Epithelial cell of proximal tubule (primary cell): ENCODE measurements at regions not wholly inside any gene's neighbourhood (a gene's known extent, or its start where the extent isn't known, plus 50 kb on each side); places are given as distances from the start of the nearest gene placed in this dataset.
"Not testable (repeated sequence)": the region's sequence is repeated elsewhere in the genome, so short reads cannot be mapped to it uniquely, and the experiment has no call there.

Experiments
- DNase-seq: peaks from one replicate; pipeline ENCODE4 v3.0.0-alpha.2; 2011; ENCODE audit warnings: low read depth
- H3K4me3 ChIP-seq: 2 replicates; pipeline ENCODE4 v1.5.1; 2011; ENCODE audit warnings: low read depth, mild to moderate bottlenecking, low read length
- TF ChIP-seq, protein P1 (sequence below): conservative IDR thresholded peaks from 2 replicates; pipeline ENCODE4 v1.5.1; 2012; ENCODE audit warnings: low read depth, mild to moderate bottlenecking, low read length

DNA sequence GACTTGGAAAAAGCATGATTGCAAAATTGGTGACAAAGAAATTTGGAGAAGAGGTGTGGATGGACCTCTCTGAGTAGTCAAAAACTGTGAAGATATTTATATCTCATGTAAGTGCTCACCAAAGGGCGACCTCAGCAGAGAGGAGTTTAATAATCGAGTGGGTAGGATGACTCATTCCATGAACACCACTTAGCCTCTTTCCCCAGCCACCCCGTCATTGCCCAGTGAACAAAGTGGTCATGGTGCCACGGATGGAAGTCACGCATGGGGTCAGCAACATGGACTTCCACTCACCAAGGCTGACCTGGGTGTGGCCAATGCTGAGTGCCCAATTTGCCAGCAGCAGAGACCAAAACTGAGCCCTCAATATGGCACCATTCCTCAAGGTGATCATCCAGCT lies 997.4 kb upstream of the GYPC start:
- DNase-seq: no peak
- H3K4me3 ChIP-seq: no peak overlapping the region
- TF ChIP-seq, protein P1, sequence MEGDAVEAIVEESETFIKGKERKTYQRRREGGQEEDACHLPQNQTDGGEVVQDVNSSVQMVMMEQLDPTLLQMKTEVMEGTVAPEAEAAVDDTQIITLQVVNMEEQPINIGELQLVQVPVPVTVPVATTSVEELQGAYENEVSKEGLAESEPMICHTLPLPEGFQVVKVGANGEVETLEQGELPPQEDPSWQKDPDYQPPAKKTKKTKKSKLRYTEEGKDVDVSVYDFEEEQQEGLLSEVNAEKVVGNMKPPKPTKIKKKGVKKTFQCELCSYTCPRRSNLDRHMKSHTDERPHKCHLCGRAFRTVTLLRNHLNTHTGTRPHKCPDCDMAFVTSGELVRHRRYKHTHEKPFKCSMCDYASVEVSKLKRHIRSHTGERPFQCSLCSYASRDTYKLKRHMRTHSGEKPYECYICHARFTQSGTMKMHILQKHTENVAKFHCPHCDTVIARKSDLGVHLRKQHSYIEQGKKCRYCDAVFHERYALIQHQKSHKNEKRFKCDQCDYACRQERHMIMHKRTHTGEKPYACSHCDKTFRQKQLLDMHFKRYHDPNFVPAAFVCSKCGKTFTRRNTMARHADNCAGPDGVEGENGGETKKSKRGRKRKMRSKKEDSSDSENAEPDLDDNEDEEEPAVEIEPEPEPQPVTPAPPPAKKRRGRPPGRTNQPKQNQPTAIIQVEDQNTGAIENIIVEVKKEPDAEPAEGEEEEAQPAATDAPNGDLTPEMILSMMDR: no peak

DNA sequence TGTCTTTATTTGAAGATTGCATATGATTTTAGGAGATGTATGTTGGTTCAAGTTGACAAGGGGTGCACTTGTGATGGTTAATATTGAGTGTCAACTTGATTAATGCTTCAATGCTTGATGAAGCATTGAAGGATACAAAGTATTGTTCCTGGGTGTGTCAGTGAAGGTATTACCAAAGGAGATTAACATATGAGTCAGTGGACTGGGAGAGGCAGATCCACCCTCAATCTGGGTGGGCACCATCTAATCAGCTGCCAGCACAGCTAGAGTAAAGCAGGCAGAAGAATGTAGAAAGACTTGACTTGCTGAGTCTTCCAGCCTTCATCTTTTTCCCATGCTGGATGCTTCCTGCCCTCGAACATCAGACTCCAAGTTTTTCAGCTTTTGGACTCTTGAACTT lies 995.6 kb upstream of the GYPC start:
- not testable (repeated sequence) for H3K4me3 ChIP-seq

DNA sequence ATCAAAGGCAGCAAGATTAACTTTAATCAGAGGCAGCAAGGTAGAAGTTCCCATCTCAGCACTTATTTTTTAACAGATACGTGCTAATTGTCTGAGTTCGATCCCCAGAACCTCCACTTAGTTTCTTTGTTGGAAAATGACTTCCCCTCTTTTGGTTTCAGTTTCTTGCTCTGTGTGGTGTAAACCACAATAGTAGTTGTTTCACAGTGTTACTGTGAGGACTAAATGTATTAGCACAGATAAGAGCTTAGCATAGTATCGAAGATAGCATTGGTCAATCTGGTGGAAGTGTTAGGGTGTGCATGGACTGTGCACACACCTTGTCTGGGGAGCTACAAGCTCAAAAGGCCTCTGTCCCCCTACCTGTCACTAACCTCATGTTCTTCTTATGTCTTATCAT lies 988.3 kb upstream of the GYPC start:
- TF ChIP-seq, protein P1: no peak
- H3K4me3 ChIP-seq: no peak overlapping the region
- no peak for DNase-seq

More for the DNA sequence above, 995.6 kb upstream of the GYPC start:
- DNase-seq: not testable (repeated sequence)

DNA sequence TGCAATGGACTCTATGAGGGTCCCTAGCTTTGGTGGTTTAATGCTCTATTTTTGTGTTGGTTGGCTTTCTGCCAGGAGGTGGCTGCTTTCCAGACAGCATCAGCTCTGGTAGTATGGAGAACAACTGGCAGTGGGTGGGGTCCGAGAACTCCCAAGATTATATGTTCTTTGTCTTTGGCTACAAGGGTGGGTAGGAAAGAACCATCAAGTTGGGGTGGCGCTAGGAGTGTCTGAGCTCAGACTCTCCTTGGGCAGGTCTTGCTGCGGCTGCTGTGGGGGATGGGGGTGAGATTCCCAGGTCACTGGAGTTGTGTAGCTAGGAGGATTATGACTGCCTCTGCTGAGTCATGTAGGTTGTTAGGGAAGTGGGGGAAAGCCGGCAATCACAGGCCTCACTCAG lies 976.1 kb upstream of the GYPC start:
- DNase-seq: no peak
- TF ChIP-seq, protein P1: no peak
- no peak overlapping the region for H3K4me3 ChIP-seq

DNA sequence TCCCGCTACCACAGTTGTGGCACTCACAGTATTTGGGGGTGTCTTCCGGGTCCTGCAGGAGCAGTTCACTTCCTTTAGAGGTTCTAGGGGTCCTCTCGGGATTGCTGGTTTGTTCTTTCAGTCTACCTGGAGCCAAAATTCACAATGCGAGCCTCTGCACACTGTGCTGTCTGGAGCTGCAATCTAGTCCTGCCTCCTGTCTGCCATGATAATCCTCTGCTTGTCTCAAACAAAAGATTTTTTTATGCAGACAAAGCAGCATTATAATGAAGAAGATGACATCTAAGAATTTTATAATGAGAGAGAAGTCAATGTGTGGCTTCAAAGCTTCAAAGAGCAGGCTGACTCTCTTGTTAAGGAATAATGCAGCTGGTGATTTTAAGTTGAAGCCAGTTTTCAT lies 975.1 kb upstream of the GYPC start:
- H3K4me3 ChIP-seq: no peak overlapping the region
- DNase-seq: no peak
- TF ChIP-seq, protein P1: no peak

DNA sequence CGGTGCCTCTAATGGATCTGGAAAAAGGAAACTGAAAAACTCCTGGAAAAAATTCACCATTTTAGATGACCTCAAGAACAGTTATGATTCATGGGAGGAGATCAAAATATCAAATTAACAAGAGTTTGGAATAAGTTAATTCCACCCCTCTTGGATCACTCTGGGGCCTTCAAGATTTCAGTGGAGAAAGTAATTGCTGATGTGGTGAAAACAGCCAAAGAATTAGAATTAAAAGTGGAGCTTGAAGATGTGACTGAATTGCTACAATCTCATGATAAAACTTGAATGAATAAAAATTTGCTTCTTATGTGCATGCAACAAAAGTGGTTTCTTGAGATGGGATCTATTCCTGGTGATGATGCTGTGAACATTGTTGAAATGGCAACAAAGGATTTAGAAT lies 974.4 kb upstream of the GYPC start:
- no peak overlapping the region for H3K4me3 ChIP-seq
- DNase-seq: no peak
- TF ChIP-seq, protein P1: no peak

DNA sequence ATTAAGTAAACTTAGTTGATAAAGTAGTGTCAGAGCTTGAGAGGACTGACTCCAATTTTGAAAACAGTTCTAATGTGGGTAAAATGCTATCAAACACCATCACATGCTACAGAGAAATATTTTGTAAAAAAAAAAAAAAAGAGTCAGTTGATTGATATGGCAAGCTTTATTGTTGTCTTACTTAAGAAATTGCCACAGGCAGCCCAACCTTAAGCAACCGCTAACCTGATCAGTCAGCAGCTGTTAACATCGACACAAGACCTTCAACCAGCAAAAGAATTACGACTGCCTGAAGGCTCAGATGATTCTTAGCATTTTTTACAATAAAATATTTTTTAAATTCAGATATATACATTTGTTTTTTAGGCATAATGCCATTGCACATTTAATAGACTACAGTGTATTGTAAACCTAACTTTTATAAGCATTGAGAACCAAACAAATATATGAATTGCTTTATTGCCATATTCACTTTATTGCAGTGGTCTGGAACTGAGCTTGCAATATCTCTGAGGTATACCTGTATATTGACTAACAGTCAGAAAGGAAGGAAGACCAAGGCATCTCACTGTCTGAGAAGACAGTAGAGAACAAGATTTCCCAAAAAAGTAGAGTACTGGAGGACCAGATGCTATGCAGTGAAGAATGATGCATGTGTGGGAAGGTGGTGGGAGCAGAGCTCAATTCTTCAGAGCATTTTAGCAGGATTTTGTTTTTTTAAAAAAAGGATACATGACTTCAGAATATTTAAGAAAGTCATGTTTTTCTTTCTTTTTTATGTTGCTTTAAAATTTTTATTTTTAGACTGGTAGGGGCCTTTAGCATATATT lies 973.8 kb upstream of the GYPC start:
- no peak overlapping the region for H3K4me3 ChIP-seq
- DNase-seq: no peak
- TF ChIP-seq, protein P1: no peak
